Stimulated activated CD4-positive, alpha-beta T cell treated with anti-CD3 and anti-CD28 coated beads, Interleukin-15, amount 100 ng/mL, for 24 hours (primary cell): ENCODE measurements at regions not wholly inside any gene's neighbourhood (a gene's known extent, or its start where the extent isn't known, plus 50 kb on each side); places are given as distances from the start of the nearest gene placed in this dataset.

Experiments used
- DNase-seq: peaks from one replicate; pipeline ENCODE4 v3.0.0-alpha.2; 2020

DNA sequence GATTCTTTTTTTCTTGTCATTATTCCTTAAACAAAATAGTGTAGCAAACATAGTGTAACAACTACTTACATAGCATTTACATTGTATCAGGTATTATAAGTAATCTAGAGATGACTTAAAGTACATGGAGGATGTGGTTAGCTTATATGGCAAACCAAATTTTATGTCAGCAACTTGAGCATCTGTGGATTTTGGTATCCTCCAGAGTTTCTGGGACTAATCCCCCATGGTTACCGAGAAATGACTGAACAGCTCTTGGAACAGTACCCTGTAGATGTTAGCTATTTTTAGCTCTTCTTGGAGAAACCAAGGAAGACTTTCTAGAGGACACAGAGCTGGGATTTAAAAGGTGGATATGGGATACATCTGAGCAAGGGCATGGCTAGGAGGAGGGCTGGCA lies 157.6 kb upstream of the KLF4 start:
- DNase-seq = no peak

DNA sequence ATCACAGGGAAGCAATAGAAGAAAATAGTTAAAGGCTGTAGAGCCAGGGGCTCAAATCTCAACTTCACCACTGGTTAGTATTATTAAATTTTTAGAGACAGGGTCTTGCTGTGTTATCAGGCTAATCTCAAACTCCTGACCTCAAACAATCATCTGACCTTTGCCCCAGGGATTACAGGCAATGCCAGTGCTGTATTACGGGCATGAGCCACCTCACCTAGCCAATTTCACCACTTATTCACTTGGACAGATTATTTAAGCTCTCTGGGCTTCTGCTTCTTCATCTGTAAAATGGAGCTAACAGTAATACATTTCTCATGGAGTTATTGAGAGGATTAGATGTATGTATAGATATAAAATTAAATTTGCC lies 155.9 kb upstream of the KLF4 start:
- no peak for DNase-seq

DNA sequence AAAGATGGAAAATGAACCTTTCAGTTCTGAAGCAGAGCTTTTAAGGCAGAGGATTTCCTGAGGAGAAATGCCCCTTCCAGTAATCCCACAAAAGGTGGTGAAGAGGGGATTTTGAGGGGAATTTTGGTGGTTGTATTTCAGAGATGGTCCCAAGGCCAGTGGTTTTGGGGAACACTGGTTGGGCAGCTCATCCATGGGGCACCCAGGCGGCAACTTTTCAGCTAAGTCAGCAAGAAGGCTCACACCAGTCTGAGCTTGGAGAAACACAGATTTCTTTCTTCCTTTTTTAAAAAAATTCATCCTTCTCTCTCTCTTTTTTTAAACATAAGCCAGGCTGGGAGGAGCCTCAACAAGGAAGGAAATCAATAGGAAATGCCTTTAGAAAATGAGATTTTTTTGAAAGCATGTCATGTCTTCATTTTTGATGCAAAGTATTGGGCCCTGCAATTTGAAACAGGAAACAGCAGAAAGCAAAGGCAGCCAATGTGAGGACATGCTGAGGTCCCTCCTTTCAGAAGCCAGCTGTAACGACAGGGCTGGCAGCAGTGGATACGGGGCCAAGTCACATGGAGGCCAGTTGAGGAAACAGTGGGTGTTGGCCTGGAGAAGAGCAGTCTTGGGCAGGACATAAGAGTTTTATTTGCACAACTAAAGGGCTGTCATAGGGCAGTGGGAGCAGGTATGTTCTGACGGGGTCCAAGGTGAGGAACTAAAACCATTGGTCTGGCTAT lies 155.3 kb upstream of the KLF4 start:
- no peak for DNase-seq

DNA sequence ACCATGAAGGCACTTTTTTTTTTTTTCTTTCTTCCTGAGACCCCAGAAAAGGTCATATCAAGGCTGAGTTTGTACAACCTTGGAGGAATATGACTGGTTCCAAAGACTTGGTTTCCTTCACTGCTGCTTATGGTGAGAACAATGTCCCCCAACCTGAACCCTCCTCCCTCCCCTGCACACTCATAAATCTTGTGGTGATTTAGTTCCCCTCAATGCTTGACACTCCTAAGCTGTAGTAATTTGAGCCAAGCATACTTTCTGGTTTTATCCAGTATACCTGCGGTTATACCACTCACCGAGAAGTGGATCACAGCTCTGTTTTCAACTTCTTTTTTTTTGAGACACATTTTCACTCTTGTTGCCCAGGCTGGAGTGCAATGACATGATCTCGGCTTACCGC lies 149.9 kb upstream of the KLF4 start:
- no peak for DNase-seq

- no peak for DNase-seq
Measured at GRCh38 chr9:107638521-107639310, 149.1 kb upstream of the KLF4 start.

GRCh38 chr9:107637421-107638420 lies 148.2 kb upstream of the KLF4 start:
- no peak for DNase-seq

DNA sequence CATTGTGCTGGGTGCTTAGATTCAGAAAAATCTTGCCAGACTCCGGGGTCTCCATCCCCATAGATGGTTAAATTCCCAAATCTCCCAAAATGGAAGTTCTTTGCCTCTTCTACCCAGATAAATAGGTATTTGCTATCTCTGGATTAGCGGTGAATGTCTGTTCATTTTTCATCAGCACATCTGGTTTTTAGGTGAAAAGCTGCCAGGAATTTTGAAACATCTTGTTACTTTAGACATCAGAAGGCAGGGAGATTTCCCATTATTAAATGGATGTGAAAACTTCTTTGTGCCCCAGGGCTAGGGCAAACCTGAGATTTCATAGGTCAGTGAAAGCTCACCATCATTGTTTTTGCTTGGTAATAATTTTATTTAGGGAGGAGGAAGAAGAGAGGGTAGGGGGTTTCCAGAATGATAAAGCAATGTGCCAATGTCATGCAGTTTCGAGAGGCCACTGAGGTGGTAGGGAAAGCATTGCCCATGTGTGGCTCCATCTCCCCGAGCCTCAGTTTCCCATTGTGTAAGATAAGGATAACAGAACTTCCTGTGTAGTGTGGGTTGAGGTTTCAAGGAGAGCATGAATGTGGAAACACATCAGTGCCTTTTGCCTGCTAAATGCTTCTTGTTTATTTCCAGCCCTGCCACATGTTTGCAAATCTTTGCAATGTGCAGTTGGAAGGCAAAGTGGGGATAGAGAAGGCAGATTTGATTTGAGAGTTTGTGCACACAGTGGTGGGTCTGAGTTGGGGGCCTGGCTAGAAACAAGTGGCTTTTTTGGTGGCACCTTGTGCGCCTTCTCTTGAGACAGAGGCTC lies 147.2 kb upstream of the KLF4 start:
- DNase-seq = no peak

- DNase-seq = no peak
Measured at GRCh38 chr9:107635803-107636174, 146.2 kb upstream of the KLF4 start.

GRCh38 chr9:107635101-107635802 lies 145.7 kb upstream of the KLF4 start:
- DNase-seq = no peak

- no peak for DNase-seq
Measured at GRCh38 chr9:107633406-107633805, 143.8 kb upstream of the KLF4 start.

DNA sequence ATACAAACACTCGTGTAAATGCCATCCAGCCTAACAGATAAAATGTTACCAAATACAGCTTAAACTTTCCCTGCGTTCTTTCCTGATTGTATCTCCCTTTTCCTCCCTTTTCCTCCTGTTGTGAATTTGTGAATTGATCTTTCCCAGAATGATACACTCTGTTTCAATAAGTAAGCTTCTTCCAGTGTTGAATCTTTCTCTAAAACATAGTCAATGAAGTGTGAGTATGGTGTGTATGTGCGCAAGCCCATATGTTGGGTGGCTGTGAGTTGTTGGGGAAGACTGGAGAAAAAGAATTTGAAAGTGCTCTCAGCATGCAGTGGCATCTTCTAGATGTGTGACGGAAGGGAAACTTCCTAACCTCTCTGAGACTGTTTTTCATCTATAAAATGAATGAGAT lies 143.1 kb upstream of the KLF4 start:
- no peak for DNase-seq

DNA sequence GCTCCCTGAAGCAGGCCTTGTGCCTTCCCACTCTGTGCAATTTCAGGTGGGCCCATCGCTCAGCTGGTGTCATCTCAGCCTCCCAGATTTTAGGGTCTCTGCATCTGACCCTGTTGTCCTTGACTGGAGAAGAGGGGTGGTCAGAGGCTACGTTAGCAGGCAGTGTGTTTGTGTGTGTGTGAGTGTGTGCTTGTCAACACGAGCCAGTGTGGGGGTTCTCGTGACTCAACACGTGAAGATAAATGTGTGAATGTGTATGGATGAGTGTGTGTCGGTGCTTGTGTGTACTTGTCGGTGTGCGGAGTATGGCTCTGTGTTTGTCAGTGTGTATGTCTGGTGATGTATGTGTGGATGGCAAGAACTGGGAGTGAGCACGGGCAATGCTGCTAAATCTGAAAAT lies 142.6 kb upstream of the KLF4 start:
- DNase-seq = no peak

GRCh38 chr9:107631788-107632187 lies 142.2 kb upstream of the KLF4 start:
- no peak for DNase-seq

DNA sequence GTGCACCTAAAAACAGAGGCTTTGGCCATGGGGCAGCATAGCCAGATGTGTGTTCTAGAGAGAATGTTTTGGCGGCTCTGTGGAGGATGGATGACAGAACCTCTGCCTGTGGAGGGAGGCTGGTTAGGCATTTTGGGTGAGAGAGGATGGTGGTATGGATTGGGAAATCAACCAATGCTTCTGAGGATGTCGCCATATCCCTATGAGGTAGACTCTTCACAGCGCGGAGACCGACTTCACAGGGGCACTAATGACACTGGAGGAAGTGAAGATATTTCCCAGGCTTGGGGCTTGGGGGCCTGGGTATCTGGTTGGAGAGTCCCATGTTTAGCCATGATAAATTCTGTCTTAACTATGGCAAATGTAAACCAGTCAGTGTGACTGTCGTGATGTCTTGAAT lies 140.6 kb upstream of the KLF4 start:
- no peak for DNase-seq

DNA sequence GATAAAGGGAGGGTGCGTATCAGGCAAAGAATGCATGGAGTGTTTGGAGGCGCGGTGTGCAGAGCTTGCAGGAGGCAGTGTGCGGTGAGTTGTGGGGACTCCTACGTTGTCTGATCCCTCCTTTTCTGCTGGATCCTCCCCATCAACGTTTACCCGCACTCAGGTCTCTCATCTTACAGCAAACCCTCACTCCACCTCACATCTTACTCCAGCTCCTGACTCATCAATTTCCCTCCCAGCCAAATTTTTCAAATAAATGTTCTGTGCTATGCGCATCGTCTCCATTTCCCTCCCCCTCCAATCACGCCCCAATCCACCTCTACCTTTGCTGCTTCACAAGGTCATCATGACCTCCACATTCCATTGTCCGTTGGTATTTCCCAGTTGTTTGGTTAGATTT lies 138.9 kb upstream of the KLF4 start:
- no peak for DNase-seq

- no peak for DNase-seq
Measured at GRCh38 chr9:107627781-107628180, 138.2 kb upstream of the KLF4 start.

GRCh38 chr9:107626118-107626517 lies 136.5 kb upstream of the KLF4 start:
- DNase-seq = no peak

DNA sequence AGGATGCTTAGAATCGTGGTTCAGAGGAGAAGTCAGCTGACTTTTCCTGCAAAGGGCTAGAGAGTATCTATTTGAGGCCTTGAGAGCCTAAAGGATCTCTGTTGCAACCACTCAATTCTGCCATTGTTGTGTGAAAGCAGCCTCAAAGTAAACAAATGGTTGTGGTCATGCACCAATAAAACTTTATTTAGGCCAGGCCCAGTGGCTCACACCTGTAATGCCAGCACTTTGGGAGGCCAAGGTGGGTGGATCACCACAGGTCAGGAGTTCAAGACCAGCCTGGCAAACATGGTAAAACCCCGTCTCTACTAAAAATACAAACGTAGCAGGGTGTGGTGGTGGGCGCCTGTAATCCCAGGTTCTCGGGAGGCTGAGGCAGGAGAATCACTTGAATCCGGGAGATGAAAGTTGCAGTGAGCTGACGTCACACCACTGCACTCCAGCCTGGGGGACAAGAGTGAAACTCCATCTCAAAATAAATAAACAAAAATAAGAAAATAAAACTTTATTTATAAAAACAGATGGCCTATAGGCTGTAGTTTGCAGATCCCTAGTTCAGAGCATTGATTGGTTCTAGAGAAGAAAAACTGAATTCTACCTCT lies 135.9 kb upstream of the KLF4 start:
- DNase-seq = no peak

DNA sequence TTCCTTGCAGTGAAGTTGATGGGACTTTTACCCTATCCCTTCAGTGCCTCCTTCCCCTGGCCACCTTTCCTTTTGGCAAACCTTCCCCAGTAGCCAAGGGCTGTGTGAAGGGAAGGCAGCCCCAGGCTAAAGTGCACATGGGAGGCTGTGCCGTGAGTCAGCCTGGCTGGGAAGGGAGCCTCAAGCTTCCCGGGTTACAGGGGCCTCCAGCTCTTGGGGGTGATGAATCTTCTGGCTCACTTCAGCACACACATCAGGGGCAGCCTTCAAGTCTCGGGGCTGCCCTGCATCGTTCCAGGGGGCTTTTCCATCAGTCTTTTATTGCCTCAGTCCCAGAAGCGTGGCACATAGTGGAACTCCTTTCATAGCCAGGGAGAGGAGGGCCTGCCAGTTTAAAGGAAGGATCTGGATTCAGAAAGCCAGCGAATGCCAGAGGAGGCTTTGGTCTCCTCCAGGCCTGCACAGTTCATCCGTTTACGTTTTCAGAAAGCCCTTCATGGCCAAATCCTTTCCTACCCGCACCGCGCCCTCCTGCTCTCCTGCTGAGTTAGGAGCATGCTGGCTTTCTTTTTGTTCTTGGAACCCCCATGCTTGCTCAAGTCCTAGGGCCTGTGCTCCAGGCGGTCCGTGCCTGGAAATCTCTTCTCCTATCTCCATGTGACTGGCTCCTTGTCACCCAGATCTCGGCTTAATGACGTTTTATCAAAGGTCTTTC lies 134.8 kb upstream of the KLF4 start:
- no peak for DNase-seq

DNA sequence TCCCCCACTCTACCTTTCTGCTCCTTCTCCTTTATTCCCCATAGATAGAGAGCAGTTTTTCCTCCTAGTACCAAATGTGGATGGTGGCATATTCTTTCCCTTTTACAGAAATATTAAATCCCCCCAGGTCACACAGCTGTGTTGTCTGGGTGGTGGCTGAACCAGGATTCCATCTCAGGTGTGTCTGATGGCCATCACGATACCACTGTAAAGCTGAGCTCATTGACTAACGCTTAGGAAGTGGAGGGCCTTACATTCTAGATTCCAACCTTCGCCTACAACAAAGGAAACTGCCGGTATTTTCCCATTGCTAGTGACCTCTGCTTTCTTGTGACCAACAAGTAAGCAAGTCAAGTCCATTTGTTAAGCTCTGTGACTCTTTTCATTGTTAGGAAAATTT lies 131.9 kb upstream of the KLF4 start:
- DNase-seq = no peak

- no peak for DNase-seq
Measured at GRCh38 chr9:107620801-107621200, 131.2 kb upstream of the KLF4 start.
